Cardiac fibroblast (primary cell): ENCODE measurements at regions not wholly inside any gene's neighbourhood (a gene's known extent, or its start where the extent isn't known, plus 50 kb on each side); places are given as distances from the start of the nearest gene placed in this dataset.
A peak's percentile ranks its signal among the peaks of the same experiment; 100 is the strongest.

ENCODE experiments used
- DNase-seq, 2 donors: peaks; one replicate each; pipeline versions ENCODE4 v3.0.0 to v3.0.0-alpha.2; 2010; ENCODE audit warnings: low read depth in 2 of 2
- H3K4me3 ChIP-seq, 2 donors: replicated peaks in 1 of 2; 1 replicate in 1 of 2; 2 replicates in 1 of 2; pipeline ENCODE4 v1.5.1; 2011; ENCODE audit warnings: low read depth in 2 of 2, low read length in 2 of 2, mild to moderate bottlenecking in 2 of 2, moderate library complexity in 1 of 2
- TF ChIP-seq, protein P1 (sequence below): IDR thresholded peaks from one replicate; pipeline ENCODE4 v1.5.1; 2011; ENCODE audit warnings: low read depth, mild to moderate bottlenecking, low read length, inconsistent platforms

DNA sequence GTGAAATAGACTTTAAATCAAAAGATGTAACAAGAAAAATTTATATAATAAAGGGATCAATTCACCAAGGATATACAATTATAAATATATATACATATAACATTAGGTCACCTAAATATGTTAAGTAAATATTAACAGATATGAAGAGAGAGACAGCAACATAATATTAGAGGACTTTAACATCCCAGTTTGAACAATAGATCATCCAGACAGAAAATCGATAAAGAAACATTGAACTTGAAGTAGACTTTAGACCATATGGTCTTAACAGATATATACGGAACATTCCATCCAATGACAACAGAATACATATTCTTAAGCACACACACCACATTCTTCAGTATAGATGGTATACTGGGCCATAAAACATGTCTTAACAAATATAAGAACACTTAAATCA is 649.6 kb upstream of the SETBP1 start:
- H3K4me3 ChIP-seq: no peak overlapping the region
- TF ChIP-seq, protein P1, sequence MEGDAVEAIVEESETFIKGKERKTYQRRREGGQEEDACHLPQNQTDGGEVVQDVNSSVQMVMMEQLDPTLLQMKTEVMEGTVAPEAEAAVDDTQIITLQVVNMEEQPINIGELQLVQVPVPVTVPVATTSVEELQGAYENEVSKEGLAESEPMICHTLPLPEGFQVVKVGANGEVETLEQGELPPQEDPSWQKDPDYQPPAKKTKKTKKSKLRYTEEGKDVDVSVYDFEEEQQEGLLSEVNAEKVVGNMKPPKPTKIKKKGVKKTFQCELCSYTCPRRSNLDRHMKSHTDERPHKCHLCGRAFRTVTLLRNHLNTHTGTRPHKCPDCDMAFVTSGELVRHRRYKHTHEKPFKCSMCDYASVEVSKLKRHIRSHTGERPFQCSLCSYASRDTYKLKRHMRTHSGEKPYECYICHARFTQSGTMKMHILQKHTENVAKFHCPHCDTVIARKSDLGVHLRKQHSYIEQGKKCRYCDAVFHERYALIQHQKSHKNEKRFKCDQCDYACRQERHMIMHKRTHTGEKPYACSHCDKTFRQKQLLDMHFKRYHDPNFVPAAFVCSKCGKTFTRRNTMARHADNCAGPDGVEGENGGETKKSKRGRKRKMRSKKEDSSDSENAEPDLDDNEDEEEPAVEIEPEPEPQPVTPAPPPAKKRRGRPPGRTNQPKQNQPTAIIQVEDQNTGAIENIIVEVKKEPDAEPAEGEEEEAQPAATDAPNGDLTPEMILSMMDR: no peak
- no peak for DNase-seq

DNA sequence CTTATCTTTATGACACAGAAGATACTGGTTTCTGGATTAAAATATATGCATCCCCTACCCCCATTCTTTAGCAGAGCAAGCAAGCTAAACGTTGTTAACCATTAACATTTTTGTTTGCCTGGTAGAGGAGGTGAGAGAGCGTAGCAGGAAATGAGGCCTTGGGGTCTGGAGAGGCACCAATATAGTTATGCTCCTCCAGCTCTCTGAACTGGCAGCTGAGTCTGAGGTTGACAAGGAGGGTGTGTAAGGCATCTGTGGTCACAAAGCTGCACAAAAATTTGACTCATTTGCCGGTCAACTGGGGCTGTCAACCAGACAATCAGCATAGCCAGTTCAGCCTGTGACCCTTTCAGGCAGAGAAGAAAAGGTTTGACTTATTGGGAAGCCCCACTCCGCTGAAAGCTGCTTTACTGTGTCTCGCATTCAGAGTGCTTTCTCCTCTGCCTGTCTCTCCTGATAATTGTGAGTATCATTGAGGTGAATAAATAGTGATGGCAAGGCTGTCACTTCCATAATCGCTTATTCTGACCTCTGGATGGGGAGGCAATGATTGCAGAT is 647.5 kb upstream of the SETBP1 start:
- DNase-seq: no peak
- no peak overlapping the region for H3K4me3 ChIP-seq
- TF ChIP-seq, protein P1: no peak

GRCh38 chr18:44035554-44035953 is 645.1 kb upstream of the SETBP1 start:
- peak; percentile 11 to 19 for DNase-seq
- no peak overlapping the region for H3K4me3 ChIP-seq
- TF ChIP-seq, protein P1: no peak

- peak; percentile 10 to 19 for DNase-seq
- H3K4me3 ChIP-seq: no peak overlapping the region
- TF ChIP-seq, protein P1: no peak
Observed at GRCh38 chr18:44036501-44036900, 644.2 kb upstream of the SETBP1 start.

DNA sequence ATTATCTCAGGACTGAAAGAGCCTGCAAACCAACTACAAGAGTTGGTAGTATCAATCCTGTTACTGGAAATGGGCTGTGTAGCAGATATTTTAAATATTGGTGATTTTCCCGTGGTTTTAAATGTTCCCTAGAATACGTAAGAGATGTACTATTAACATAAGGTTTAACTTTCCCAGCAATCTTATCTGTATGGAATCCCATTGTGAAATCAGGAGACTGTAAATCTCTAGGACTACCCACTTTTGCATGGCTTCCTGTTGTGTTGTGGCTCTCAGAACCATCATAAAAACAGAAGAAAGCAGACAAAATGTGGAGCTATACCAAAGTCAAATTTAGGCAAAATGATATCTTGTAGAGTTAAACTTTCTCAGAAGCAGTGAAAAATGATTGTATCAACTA is 641.5 kb upstream of the SETBP1 start:
- no peak overlapping the region for H3K4me3 ChIP-seq
- TF ChIP-seq, protein P1: no peak
- DNase-seq: peak in 1 of 2 donors; percentile 11

DNA sequence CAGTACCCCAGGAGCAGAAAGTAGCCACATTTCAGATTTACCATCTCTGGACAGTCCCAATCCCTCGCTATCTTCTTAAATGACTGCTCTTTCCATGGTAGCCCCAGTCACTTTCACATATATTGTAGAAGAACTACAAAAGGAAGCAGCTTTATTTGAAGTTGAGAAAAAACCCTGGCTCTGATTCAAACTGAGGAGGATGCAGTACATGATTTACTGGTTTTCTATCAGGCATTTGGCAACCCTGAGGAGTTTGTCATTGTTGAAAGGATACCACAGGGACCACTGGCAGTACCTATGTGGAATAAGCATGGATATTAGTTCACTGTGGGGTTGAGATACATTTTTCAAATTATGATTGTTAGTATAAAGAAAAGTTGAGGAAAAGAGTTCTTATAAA is 640.9 kb upstream of the SETBP1 start:
- TF ChIP-seq, protein P1: no peak
- DNase-seq: peak in 1 of 2 donors; percentile 32
- H3K4me3 ChIP-seq: no peak overlapping the region

DNA sequence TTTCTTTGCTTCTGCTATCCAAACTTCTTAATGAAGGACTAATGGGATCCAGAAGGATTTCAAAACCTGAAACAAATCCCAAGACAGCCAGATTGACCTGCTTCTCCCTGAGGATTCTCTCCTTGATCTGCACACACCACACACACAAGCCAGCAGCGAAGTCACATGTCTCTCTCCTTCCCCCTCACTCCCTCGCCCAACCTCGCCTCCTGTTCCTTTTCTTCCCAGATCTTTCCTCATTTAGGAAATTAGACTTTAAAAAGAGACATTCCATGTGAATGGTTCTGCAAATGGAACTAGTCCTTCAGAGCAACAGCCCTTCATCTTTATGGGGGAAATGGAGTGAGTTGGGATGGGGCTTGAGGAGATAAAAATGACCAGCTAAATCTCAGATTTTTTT is 639.1 kb upstream of the SETBP1 start:
- TF ChIP-seq, protein P1: no peak
- H3K4me3 ChIP-seq: no peak overlapping the region
- DNase-seq: no peak
